Thyroid gland (tissue), 4 donors: ENCODE measurements at regions not wholly inside any gene's neighbourhood (a gene's known extent, or its start where the extent isn't known, plus 50 kb on each side); places are given as distances from the start of the nearest gene placed in this dataset.
A peak's percentile ranks its signal among the peaks of the same experiment; 100 is the strongest.

Experiments
- DNase-seq, 2 donors: peaks; one replicate each; pipeline ENCODE4 v3.0.0-alpha.2; 2019
- H3K27ac ChIP-seq, 3 donors: fragments of 200-600 bp; sonication (generic); 1 replicate in 2 of 3; 2 replicates in 1 of 3; pipeline ENCODE4 v1.5.1; 2016 to 2019; ENCODE audit warnings: mild to moderate bottlenecking in 1 of 3, moderate library complexity in 1 of 3
- H3K27me3 ChIP-seq: fragments of 200-600 bp; sonication (generic); one replicate; pipeline ENCODE4 v1.5.1; 2019
- H3K36me3 ChIP-seq, 2 donors: fragments of 200-600 bp; sonication (generic); one replicate each; pipeline ENCODE4 v1.5.1; 2016 to 2019
- H3K4me1 ChIP-seq, 2 donors: fragments of 200-600 bp; sonication (generic); one replicate each; pipeline ENCODE4 v1.5.1; 2017 to 2019
- H3K4me3 ChIP-seq, 3 donors: fragments of 200-600 bp; sonication (generic); replicated peaks in 1 of 3; 1 replicate in 2 of 3; 2 replicates in 1 of 3; pipeline ENCODE4 v1.5.1; 2016; ENCODE audit warnings: mild to moderate bottlenecking in 1 of 3
- H3K9me3 ChIP-seq: fragments of 200-600 bp; sonication (generic); one replicate; pipeline ENCODE4 v1.5.1; 2017
- CTCF ChIP-seq, 6 experiments: fragments of 200-600 bp in 3 of 6; fragments of 450-650 bp in 3 of 6; sonication (generic) in 3 of 6; IDR thresholded peaks; one replicate each; pipeline ENCODE4 v1.5.1; 2016 to 2019; ENCODE audit warnings: antibody characterized with exemption in 6 of 6, mild to moderate bottlenecking in 2 of 6, inconsistent platforms in 1 of 6, moderate library complexity in 1 of 6
- POLR2A ChIP-seq, 2 donors: fragments of 450-650 bp; IDR thresholded peaks; one replicate each; pipeline ENCODE4 v1.6.1; 2017; ENCODE audit warnings: antibody characterized with exemption in 2 of 2, mild to moderate bottlenecking in 2 of 2, moderate library complexity in 1 of 2
- WGBS, 2 donors: methylation state at CpG; one replicate each; pipeline ENCODE4 v1.1.5; 2017; 5-methylcytosine and 5-hydroxymethylcytosine counted together
- intact Hi-C: fragments of 100-400 bp; cut with DNase I; formaldehyde crosslinking; loops from one replicate; pipeline ENCODE4 v1.15.1; 2023

- TF ChIP-seq CTCF (IDR thresholded peaks at IDR 0.05) (no peak), POLR2A (IDR thresholded peaks at IDR 0.05) (no peak)
- Histone ChIP-seq H3K36me3 (no peaks in the 10 kb centered on the region), H3K9me3 (no peaks in the 10 kb centered on the region), H3K27ac (no peak overlapping the region), H3K4me3 (no peak overlapping the region), H3K4me1 (no peaks in the 10 kb centered on the region), H3K27me3 (no peaks in the 10 kb centered on the region)
- no peak for DNase-seq
- intact Hi-C loops = loop anchor here (10.0 kb wide), 1 partner anchor 410 kb away; no protein-coding TSS in a partner anchor
- WGBS, 2 donors = 78 to 79% methylated on average over 12 to 16 of the region's 16 CpGs
Measured at GRCh38 chr20:57094252-57094891, 172.1 kb downstream of the BMP7 start.

GRCh38 chr20:57094991-57095390, 171.4 kb downstream of the BMP7 start:
- no peaks in the 10 kb centered on the region for H3K9me3 ChIP-seq
- intact Hi-C loops = loop anchor here (10.0 kb wide), 1 partner anchor 410 kb away; no protein-coding TSS in a partner anchor
- TF ChIP-seq CTCF (IDR thresholded peaks at IDR 0.05) = no peak
- TF ChIP-seq POLR2A (IDR thresholded peaks at IDR 0.05) = no peak
- WGBS, 2 donors = 81 to 85% methylated on average over 12 of the region's 12 CpGs
- no peaks in the 10 kb centered on the region for H3K36me3 ChIP-seq
- no peak for DNase-seq
- no peak overlapping the region for H3K4me3 ChIP-seq
- no peaks in the 10 kb centered on the region for H3K4me1 ChIP-seq
- no peaks in the 10 kb centered on the region for H3K27me3 ChIP-seq
- no peak overlapping the region for H3K27ac ChIP-seq

- no peaks in the 10 kb centered on the region for H3K36me3 ChIP-seq
- no peaks in the 10 kb centered on the region for H3K9me3 ChIP-seq
- WGBS, 2 donors = 90 to 91% methylated on average over 3 of the region's 3 CpGs
- TF ChIP-seq CTCF (IDR thresholded peaks at IDR 0.05) (no peak), POLR2A (IDR thresholded peaks at IDR 0.05) (no peak)
- no peaks in the 10 kb centered on the region for H3K27me3 ChIP-seq
- H3K4me3 ChIP-seq = no peak overlapping the region
- no peak for DNase-seq
- H3K27ac ChIP-seq = no peak overlapping the region
- intact Hi-C loops = loop anchor here (10.0 kb wide), 1 partner anchor 409 kb away; no protein-coding TSS in a partner anchor
- no peaks in the 10 kb centered on the region for H3K4me1 ChIP-seq
Measured at GRCh38 chr20:57095426-57095825, 171.0 kb downstream of the BMP7 start.

GRCh38 chr20:57097245-57097915, 169.1 kb downstream of the BMP7 start:
- WGBS, 2 donors = 51 to 56% methylated on average over 9 of the region's 9 CpGs
- Histone ChIP-seq H3K27ac (no peak overlapping the region), H3K36me3 (no peaks in the 10 kb centered on the region), H3K27me3 (no peaks in the 10 kb centered on the region), H3K4me3 (no peak overlapping the region), H3K9me3 (no peaks in the 10 kb centered on the region), H3K4me1 (no peaks in the 10 kb centered on the region)
- TF ChIP-seq CTCF (IDR thresholded peaks at IDR 0.05) (no peak), POLR2A (IDR thresholded peaks at IDR 0.05) (no peak)
- intact Hi-C loops = loop anchor here (10.0 kb wide), 1 partner anchor 407 kb away; no protein-coding TSS in a partner anchor
- peak; percentile 31 to 44 for DNase-seq

GRCh38 chr20:57102160-57102559, 164.3 kb downstream of the BMP7 start:
- H3K4me3 ChIP-seq = no peak overlapping the region
- TF ChIP-seq CTCF (IDR thresholded peaks at IDR 0.05) (no peak), POLR2A (IDR thresholded peaks at IDR 0.05) (no peak)
- no peaks in the 10 kb centered on the region for H3K27me3 ChIP-seq
- 91 to 96% methylated on average over 8 to 9 of the region's 9 CpGs for WGBS, 2 donors
- H3K27ac ChIP-seq = no peak overlapping the region
- no peaks in the 10 kb centered on the region for H3K36me3 ChIP-seq
- no peak for DNase-seq
- intact Hi-C loops = no loop called here
- no peaks in the 10 kb centered on the region for H3K9me3 ChIP-seq
- peaks cover 3 to 13% of the 10 kb centered on the region in 2 donors for H3K4me1 ChIP-seq
